ENCODE measurements at regions not wholly inside any gene's neighbourhood (a gene's known extent, or its start where the extent isn't known, plus 50 kb on each side); places are given as distances from the start of the nearest gene placed in this dataset.

GRCh38 chr5:3888310-3888709, 292.7 kb downstream of the IRX1 start:
- DNase-seq (ENCODE audit: low spot score) = no peak

GRCh38 chr5:3889412-3890142, 293.9 kb downstream of the IRX1 start:
- DNase-seq (ENCODE audit: low spot score) = no peak

- DNase-seq (ENCODE audit: low spot score) = no peak
Measured at GRCh38 chr5:3891113-3891512, 295.5 kb downstream of the IRX1 start.

GRCh38 chr5:3893527-3893926, 297.9 kb downstream of the IRX1 start:
- DNase-seq (ENCODE audit: low spot score) = no peak

- DNase-seq (ENCODE audit: low spot score) = no peak
Measured at GRCh38 chr5:3893975-3894374, 298.3 kb downstream of the IRX1 start.

GRCh38 chr5:3896098-3896497, 300.5 kb downstream of the IRX1 start:
- no peak for DNase-seq (ENCODE audit: low spot score)

GRCh38 chr5:3899093-3899492, 303.5 kb downstream of the IRX1 start:
- DNase-seq (ENCODE audit: low spot score) = no peak

GRCh38 chr5:3904584-3904983, 309.0 kb downstream of the IRX1 start:
- no peak for DNase-seq (ENCODE audit: low spot score)

GRCh38 chr5:3905031-3905430, 309.4 kb downstream of the IRX1 start:
- DNase-seq (ENCODE audit: low spot score) = no peak

GRCh38 chr5:3905521-3905920, 309.9 kb downstream of the IRX1 start:
- no peak for DNase-seq (ENCODE audit: low spot score)

GRCh38 chr5:3911111-3911510, 315.5 kb downstream of the IRX1 start:
- DNase-seq (ENCODE audit: low spot score) = no peak

GRCh38 chr5:3911773-3912172, 316.1 kb downstream of the IRX1 start:
- DNase-seq (ENCODE audit: low spot score) = no peak

- no peak for DNase-seq (ENCODE audit: low spot score)
Measured at GRCh38 chr5:3912790-3913189, 317.2 kb downstream of the IRX1 start.

- no peak for DNase-seq (ENCODE audit: low spot score)
Measured at GRCh38 chr5:3913279-3913678, 317.6 kb downstream of the IRX1 start.

GRCh38 chr5:3925022-3925421, 329.4 kb downstream of the IRX1 start:
- no peak for DNase-seq (ENCODE audit: low spot score)

GRCh38 chr5:3925935-3926334, 330.3 kb downstream of the IRX1 start:
- DNase-seq (ENCODE audit: low spot score) = no peak

GRCh38 chr5:3929799-3930198, 334.2 kb downstream of the IRX1 start:
- DNase-seq (ENCODE audit: low spot score) = no peak

GRCh38 chr5:3931976-3932375, 336.3 kb downstream of the IRX1 start:
- no peak for DNase-seq (ENCODE audit: low spot score)

GRCh38 chr5:3933536-3933935, 337.9 kb downstream of the IRX1 start:
- no peak for DNase-seq (ENCODE audit: low spot score)

GRCh38 chr5:3933966-3934365, 338.3 kb downstream of the IRX1 start:
- DNase-seq (ENCODE audit: low spot score) = no peak

- DNase-seq (ENCODE audit: low spot score) = no peak
Measured at GRCh38 chr5:3943859-3944258, 348.2 kb downstream of the IRX1 start.

GRCh38 chr5:3944930-3945329, 349.3 kb downstream of the IRX1 start:
- no peak for DNase-seq (ENCODE audit: low spot score)

GRCh38 chr5:3948838-3949237, 353.2 kb downstream of the IRX1 start:
- no peak for DNase-seq (ENCODE audit: low spot score)

GRCh38 chr5:3954199-3954598, 358.6 kb downstream of the IRX1 start:
- no peak for DNase-seq (ENCODE audit: low spot score)

Measured in germinal center (tissue), 1 donor.